GM19455 (cell line): ENCODE measurements at regions not wholly inside any gene's neighbourhood (a gene's known extent, or its start where the extent isn't known, plus 50 kb on each side); places are given as distances from the start of the nearest gene placed in this dataset.

Source experiments
- ATAC-seq: cut with Tn5 transposase; IDR thresholded peaks from one replicate; pipeline ENCODE4 v1.9.1; 2021; ENCODE audit not compliant: unreplicated experiment

DNA sequence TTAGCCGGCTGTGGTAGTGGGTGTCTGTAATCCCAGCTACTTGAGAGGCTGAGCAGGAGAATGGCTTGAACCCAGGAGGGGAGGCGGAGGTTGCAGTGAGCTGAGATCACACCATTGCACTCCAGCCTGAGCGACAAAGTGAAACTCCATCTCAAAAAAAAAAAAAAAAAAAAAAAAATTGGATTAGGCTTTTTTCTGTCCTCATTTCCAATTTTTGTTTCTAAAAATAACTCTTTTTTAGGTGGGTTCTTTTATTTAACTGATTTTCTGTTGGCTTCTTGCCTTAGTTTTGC, 863.7 kb downstream of the LRFN5 start:
- no peak for ATAC-seq

- ATAC-seq, result no peak
Observed at GRCh38 chr14:42469637-42470426, 863.2 kb downstream of the LRFN5 start.

GRCh38 chr14:42460673-42461072, 854.0 kb downstream of the LRFN5 start:
- no peak for ATAC-seq

DNA sequence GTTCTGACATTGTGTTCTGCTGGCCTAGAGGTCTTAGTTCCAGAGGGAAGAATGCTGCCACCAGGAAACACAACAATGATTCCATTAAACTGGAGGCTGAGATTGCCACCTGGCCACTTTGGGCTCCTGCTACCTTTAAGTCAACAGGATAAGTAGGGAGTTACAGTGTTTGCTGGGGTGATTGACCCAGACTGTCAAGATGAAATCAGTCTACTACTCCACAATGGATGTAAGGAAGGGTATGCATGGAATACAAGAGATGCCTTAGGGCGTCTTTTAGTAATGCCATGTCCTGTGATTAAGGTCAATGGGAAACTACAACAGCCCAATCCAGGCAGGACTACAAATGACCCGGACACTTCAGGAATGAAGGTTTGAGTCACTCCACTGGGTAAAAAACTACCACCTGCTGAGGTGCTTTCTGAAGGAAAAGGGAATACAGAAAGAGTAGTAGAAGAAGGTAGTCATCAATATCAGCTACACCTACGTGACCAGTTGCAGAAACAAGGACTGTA, 852.6 kb downstream of the LRFN5 start:
- no peak for ATAC-seq

- no peak for ATAC-seq
Observed at GRCh38 chr14:42441615-42442014, 834.9 kb downstream of the LRFN5 start.

DNA sequence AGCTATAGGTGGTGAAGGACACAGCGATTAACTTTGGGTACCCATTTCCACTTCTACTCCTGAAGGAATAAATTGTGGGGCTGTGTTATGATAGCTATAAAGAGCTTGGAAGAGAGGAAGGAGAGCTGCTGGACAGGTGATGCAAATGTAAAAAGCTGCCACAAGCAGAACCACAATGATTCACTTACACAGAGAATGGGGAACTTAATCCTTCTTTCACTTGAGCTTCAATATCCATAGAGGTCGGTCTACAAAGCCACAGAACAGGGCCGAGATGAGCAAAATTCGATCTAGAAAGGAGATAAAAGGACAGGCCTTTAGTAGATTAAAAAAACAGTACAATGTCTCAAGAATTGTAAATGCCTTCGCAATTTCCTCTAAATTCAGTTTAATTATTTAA, 831.1 kb downstream of the LRFN5 start:
- no peak for ATAC-seq

- no peak for ATAC-seq
Observed at GRCh38 chr14:42429401-42429800, 822.7 kb downstream of the LRFN5 start.

- peak; percentile 97 for ATAC-seq
Observed at GRCh38 chr14:42428996-42429395, 822.3 kb downstream of the LRFN5 start.

- no peak for ATAC-seq
Observed at GRCh38 chr14:42424501-42424900, 817.8 kb downstream of the LRFN5 start.

- no peak for ATAC-seq
Observed at GRCh38 chr14:42421377-42422078, 814.9 kb downstream of the LRFN5 start.

- ATAC-seq, result no peak
Observed at GRCh38 chr14:42420071-42420470, 813.4 kb downstream of the LRFN5 start.

DNA sequence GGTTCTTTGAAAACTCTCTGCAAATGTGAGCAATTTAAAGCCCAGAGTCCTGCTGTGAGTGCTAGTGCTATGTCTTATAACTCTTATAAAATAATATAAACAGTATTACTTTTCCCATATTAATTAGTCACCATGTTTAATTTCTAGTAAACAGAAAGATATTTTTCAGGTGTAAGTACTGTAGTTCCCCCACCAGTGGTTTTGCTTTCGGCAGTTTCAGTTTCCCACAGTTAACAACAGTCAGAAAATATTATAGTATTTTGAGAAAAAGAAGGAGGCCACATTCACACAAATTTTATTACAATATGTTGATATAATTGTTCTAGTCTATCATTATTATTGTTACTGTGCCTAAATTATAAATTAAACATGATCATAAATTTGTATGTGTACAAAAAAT, 800.5 kb downstream of the LRFN5 start:
- ATAC-seq, result no peak

GRCh38 chr14:42391146-42391834, 784.6 kb downstream of the LRFN5 start:
- ATAC-seq, result peak; percentile 88

GRCh38 chr14:42378880-42379279, 772.2 kb downstream of the LRFN5 start:
- no peak for ATAC-seq

DNA sequence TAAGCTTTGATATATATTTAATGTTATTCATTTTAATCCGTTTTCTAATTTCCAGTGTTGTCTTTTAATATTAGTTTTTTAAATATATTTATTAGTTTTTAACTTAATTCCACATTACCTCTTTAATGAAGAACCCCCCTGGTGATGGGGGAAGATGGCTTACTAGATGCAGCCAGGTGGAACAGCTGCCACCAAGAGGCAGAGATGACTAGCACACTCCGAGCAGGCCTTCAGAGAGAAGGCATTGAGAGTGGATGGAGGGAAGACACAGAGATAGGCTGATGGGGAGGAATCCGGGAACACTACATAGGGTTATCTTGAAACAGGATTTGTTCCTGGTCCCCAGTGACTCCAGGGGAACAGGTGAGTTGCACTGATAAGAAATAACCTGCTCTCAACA, 771.6 kb downstream of the LRFN5 start:
- ATAC-seq, result no peak

GRCh38 chr14:42374332-42374731, 767.7 kb downstream of the LRFN5 start:
- no peak for ATAC-seq

GRCh38 chr14:42370056-42370455, 763.4 kb downstream of the LRFN5 start:
- no peak for ATAC-seq

- ATAC-seq, result no peak
Observed at GRCh38 chr14:42368234-42368633, 761.6 kb downstream of the LRFN5 start.

DNA sequence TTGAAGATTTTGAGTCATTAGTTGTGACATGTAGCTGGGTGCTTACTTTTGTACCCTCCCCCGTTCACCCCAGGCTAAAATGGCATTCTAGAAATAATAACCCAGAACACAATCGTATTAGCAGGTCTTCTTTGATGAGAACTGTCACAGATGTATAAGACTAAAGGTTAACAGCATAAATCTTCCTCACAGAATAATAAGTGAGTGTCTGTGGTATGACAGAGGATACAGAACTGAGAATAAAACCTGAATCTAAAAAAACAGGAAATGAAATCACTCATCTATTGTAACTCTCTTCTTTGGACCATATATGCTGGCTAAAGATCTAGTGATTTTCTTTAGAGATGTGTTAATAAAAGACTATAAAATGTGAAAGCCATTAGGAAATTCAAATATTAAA, 746.6 kb downstream of the LRFN5 start:
- ATAC-seq, result peak; percentile 72

- ATAC-seq, result no peak
Observed at GRCh38 chr14:42335918-42336317, 729.2 kb downstream of the LRFN5 start.

DNA sequence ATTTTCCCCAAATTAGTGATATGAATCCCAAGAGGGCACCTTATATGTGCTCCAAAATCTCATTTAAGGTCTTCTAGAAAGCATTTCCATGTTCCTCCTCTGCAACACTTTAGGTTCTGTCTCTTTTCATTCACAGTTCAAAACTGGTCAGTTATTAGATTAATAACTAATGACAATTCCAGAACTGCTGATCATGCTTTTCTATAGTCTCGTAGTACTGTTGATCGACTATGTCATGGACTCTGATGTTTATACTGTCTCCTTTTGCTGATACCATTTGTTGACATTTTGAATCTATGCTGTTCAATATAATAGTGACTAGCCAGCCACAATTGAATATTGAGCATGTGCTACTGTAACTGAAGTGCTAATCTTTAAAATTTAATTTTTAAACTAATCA, 728.3 kb downstream of the LRFN5 start:
- no peak for ATAC-seq

- no peak for ATAC-seq
Observed at GRCh38 chr14:42323426-42323825, 716.8 kb downstream of the LRFN5 start.
